Right lobe of liver (tissue), 6 donors: ENCODE measurements at regions not wholly inside any gene's neighbourhood (a gene's known extent, or its start where the extent isn't known, plus 50 kb on each side); places are given as distances from the start of the nearest gene placed in this dataset.
"Not testable (repeated sequence)": the region's sequence is repeated elsewhere in the genome, so short reads cannot be mapped to it uniquely, and the experiment has no call there.

ENCODE experiments used
- ATAC-seq, 4 donors: fragments of 200-7000 bp; cut with Tn5 transposase; one replicate each; pipeline ENCODE4 v1.9.1; 2020; ENCODE audit warnings: mild to moderate bottlenecking in 4 of 4, moderate library complexity in 4 of 4
- DNase-seq, 3 donors: peaks; one replicate each; pipeline ENCODE4 v3.0.0-alpha.2; 2020
- H3K27ac ChIP-seq, 3 donors: fragments of 200-600 bp; one replicate each; pipeline ENCODE4 v1.8.0; 2022
- H3K27me3 ChIP-seq, 2 donors: fragments of 200-600 bp; one replicate each; pipeline ENCODE4 v1.8.0; 2022
- H3K36me3 ChIP-seq, 4 donors: fragments of 200-600 bp; sonication (generic) in 1 of 4; one replicate each; pipeline versions ENCODE4 v1.5.1 to v1.8.0; 2017 to 2022; ENCODE audit warnings: control low read depth in 1 of 4
- H3K4me1 ChIP-seq, 4 donors: fragments of 200-600 bp; sonication (generic) in 1 of 4; one replicate each; pipeline versions ENCODE4 v1.5.1 to v1.8.0; 2017 to 2022; ENCODE audit warnings: control low read depth in 1 of 4
- H3K4me3 ChIP-seq, 3 donors: fragments of 200-600 bp; one replicate each; pipeline ENCODE4 v1.8.0; 2022
- H3K9me3 ChIP-seq, 4 donors: fragments of 200-600 bp; sonication (generic) in 1 of 4; one replicate each; pipeline versions ENCODE4 v1.5.1 to v1.8.0; 2017 to 2022; ENCODE audit warnings: control low read depth in 1 of 4
- CTCF ChIP-seq, 4 donors: fragments of 200-600 bp in 3 of 4; fragments of 450-650 bp in 1 of 4; IDR thresholded peaks; one replicate each; pipeline versions ENCODE4 v1.5.1 to v1.8.0; 2016 to 2022; ENCODE audit warnings: antibody characterized with exemption in 4 of 4, mild to moderate bottlenecking in 2 of 4
- POLR2A ChIP-seq: fragments of 450-650 bp; IDR thresholded peaks from one replicate; pipeline ENCODE4 v1.6.1; 2017; ENCODE audit warnings: antibody characterized with exemption, mild to moderate bottlenecking
- WGBS: methylation state at CpG from one replicate; pipeline ENCODE4 v1.1.6; 2018; ENCODE audit warnings: low coverage, low lambda C conversion rate; ENCODE audit not compliant: insufficient coverage; ENCODE audit errors: missing lambda C conversion rate; 5-methylcytosine and 5-hydroxymethylcytosine counted together
- intact Hi-C, 2 donors: fragments of 100-400 bp; cut with DNase I; formaldehyde crosslinking; loops; one replicate each; pipeline versions ENCODE4 v1.11.2 to v1.14.1; 2022
- donor health status: DM: no; HTN: yes; CAD: no.
- donor health status: DM: no; HTN: no; CAD: no.
- donor health status: DM: no; HTN: no; CAD: no.
- donor health status: DM: no; HTN: yes; CAD: no.
- donor health status: DM: no; HTN: yes; CAD: no.

- Histone ChIP-seq H3K27ac (no peak overlapping the region), H3K36me3 (no peaks in the 10 kb centered on the region), H3K4me1 (no peaks in the 10 kb centered on the region), H3K4me3 (no peak overlapping the region), H3K9me3 (no peaks in the 10 kb centered on the region), H3K27me3 (no peaks in the 10 kb centered on the region)
- DNase-seq (no peak), ATAC-seq (no peak)
- intact Hi-C loops: no loop called here
- TF ChIP-seq POLR2A: no peak
- TF ChIP-seq CTCF (IDR thresholded peaks at IDR 0.05): no peak
- WGBS: 43% methylated on average over 2 of the region's 4 CpGs
Observed at GRCh38 chr3:107910713-107911259, 180.0 kb downstream of the CD47 start.

GRCh38 chr3:107909583-107909982 lies 181.2 kb downstream of the CD47 start:
- H3K27ac ChIP-seq, DNase-seq, H3K4me3 ChIP-seq, intact Hi-C loops, H3K27me3 ChIP-seq, ATAC-seq, H3K4me1 ChIP-seq, H3K9me3 ChIP-seq, H3K36me3 ChIP-seq: not testable (repeated sequence)
- 85% methylated on average over 3 of the region's 3 CpGs for WGBS

GRCh38 chr3:107907996-107908395 lies 182.8 kb downstream of the CD47 start:
- Histone ChIP-seq H3K27ac (no peak overlapping the region), H3K27me3 (no peaks in the 10 kb centered on the region), H3K4me1 (no peaks in the 10 kb centered on the region), H3K4me3 (no peak overlapping the region), H3K9me3 (no peaks in the 10 kb centered on the region), H3K36me3 (no peaks in the 10 kb centered on the region)
- DNase-seq: no peak
- intact Hi-C loops: no loop called here
- no peak for ATAC-seq
- TF ChIP-seq CTCF (IDR thresholded peaks at IDR 0.05): no peak
- no peak for TF ChIP-seq POLR2A

GRCh38 chr3:107904536-107905066 lies 186.2 kb downstream of the CD47 start:
- DNase-seq: no peak
- intact Hi-C loops: no loop called here
- Histone ChIP-seq H3K9me3 (no peaks in the 10 kb centered on the region), H3K27ac (no peak overlapping the region), H3K4me3 (no peak overlapping the region), H3K36me3 (no peaks in the 10 kb centered on the region), H3K4me1 (no peaks in the 10 kb centered on the region), H3K27me3 (no peaks in the 10 kb centered on the region)
- TF ChIP-seq CTCF (IDR thresholded peaks at IDR 0.05) (no peak), POLR2A (no peak)
- 30% methylated on average over 4 of the region's 6 CpGs for WGBS
- no peak for ATAC-seq

GRCh38 chr3:107899990-107900651 lies 190.7 kb downstream of the CD47 start:
- intact Hi-C loops: no loop called here
- ATAC-seq (no peak), DNase-seq (no peak)
- H3K36me3 ChIP-seq: no peaks in the 10 kb centered on the region
- no peaks in the 10 kb centered on the region for H3K27me3 ChIP-seq
- H3K27ac ChIP-seq: no peak overlapping the region
- no peak overlapping the region for H3K4me3 ChIP-seq
- H3K9me3 ChIP-seq: no peaks in the 10 kb centered on the region
- 54% methylated on average over 4 of the region's 4 CpGs for WGBS
- no peak for TF ChIP-seq POLR2A
- TF ChIP-seq CTCF (IDR thresholded peaks at IDR 0.05): no peak
- H3K4me1 ChIP-seq: no peaks in the 10 kb centered on the region
